D721Med (cell line): ENCODE measurements at regions not wholly inside any gene's neighbourhood (a gene's known extent, or its start where the extent isn't known, plus 50 kb on each side); places are given as distances from the start of the nearest gene placed in this dataset.

Experiments
- DNase-seq: peaks from one replicate; pipeline ENCODE4 v3.0.0; 2011; ENCODE audit warnings: low spot score; ENCODE audit not compliant: insufficient read length
- FAIRE-seq: peaks from 2 replicates; lab custom pipeline; 2011; peaks lifted over from hg19 to GRCh38; lab: Jason Lieb, UNC
- TF ChIP-seq, protein P1 (sequence below): IDR thresholded peaks from 2 replicates; pipeline ENCODE4 v1.5.1; 2012; ENCODE audit warnings: mild to moderate bottlenecking, control low read depth; ENCODE audit not compliant: insufficient read depth; ENCODE audit errors: missing control alignments

DNA sequence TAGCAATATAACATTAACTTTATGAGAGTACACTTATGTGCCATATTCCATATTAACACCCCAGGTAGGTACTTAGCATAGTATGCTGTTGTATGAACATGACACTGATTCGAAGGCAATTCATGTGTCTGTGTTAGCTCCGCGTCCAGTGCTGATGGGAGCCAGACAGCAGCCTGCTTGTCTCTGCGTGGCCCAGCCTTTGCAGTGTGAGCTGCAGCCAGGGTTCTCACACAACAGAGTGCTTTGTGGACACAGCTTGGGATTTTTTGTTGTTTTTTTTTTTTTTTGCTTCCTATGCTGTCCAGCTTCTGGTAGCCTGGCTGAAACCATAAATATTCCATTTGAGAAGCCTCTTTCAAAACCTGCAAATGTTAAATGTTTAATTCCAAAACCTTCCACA lies 350.9 kb downstream of the SMOC2 start:
- DNase-seq = no peak
- FAIRE-seq = no peak
- TF ChIP-seq, protein P1, sequence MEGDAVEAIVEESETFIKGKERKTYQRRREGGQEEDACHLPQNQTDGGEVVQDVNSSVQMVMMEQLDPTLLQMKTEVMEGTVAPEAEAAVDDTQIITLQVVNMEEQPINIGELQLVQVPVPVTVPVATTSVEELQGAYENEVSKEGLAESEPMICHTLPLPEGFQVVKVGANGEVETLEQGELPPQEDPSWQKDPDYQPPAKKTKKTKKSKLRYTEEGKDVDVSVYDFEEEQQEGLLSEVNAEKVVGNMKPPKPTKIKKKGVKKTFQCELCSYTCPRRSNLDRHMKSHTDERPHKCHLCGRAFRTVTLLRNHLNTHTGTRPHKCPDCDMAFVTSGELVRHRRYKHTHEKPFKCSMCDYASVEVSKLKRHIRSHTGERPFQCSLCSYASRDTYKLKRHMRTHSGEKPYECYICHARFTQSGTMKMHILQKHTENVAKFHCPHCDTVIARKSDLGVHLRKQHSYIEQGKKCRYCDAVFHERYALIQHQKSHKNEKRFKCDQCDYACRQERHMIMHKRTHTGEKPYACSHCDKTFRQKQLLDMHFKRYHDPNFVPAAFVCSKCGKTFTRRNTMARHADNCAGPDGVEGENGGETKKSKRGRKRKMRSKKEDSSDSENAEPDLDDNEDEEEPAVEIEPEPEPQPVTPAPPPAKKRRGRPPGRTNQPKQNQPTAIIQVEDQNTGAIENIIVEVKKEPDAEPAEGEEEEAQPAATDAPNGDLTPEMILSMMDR = no peak

DNA sequence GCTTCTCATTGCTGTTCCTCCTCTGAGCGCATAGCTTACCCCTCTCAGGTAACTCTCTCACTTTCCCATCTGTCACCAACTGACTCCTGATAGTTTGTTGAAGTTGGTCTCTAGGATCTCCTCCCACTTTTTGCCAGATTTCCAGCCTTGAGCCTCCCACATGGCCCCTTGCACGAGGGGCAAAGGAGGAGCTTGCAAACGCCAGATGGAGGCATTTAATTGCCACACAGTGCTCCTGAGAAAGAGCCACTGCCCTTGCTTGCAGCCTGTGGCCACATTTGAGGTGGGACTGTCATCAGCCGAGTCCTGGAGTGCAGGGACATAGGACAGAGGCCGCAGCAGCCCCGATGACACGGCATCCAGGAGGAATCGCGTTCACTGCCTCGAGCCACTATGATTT lies 348.7 kb downstream of the SMOC2 start:
- DNase-seq (no peak), FAIRE-seq (no peak)
- TF ChIP-seq, protein P1 = no peak

DNA sequence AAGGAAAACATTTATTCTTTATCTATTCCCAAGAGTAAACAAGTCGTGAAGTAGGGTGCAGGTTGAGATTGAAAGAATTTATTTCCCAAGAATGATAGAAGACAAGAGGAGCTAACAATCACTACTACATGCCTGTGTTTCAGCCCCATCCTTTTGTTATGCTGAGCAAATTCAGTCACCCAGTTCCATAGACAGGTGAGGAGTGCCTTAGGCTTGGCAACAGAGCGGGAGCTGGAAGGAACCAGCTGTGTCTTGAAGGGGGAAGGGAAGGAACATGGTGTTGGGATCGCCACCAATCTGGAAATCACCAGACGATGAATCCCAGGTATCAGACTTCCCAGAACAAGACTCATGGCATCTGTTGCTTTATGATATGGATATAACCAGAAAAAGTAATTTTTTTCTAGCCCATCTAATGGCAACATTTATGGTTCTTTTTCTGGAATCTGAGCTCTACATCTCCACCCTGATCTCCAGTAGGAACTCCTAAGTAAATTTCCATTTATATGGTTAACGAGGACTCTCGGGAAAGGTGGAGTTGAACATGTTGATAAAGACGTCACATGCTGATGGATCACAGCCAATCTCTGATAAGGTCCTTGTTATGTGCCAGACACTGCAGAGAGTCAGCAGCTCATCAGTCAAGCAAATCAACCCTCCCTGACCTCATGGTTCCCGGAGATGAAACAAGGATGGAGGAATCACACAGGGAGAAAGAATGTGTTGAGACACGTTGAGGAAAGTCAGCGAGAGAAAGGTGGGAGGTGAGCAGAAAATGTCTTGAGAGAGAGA lies 344.9 kb downstream of the SMOC2 start:
- FAIRE-seq = no peak
- TF ChIP-seq, protein P1 = no peak
- no peak for DNase-seq

DNA sequence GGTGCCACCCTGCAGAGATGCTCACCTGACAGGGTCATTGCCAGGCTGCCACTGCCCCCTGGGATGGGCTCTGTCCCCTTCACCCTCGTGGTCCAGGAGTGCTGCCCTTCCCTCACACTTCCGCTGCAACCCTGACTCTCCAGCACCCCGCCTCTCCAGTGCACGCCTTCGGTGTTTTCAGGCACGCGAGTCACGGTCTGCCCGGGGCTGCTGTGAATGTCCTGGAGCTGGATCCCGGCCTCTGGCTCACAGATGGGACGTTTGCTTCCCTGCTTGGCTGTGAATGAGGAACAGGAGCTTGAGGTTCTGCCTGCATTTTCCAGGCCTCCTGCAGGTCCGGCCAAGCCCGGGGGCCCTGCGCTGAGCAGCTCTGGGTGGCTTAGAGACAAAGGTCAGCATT lies 343.4 kb downstream of the SMOC2 start:
- TF ChIP-seq, protein P1 = no peak
- FAIRE-seq (no peak), DNase-seq (no peak)

DNA sequence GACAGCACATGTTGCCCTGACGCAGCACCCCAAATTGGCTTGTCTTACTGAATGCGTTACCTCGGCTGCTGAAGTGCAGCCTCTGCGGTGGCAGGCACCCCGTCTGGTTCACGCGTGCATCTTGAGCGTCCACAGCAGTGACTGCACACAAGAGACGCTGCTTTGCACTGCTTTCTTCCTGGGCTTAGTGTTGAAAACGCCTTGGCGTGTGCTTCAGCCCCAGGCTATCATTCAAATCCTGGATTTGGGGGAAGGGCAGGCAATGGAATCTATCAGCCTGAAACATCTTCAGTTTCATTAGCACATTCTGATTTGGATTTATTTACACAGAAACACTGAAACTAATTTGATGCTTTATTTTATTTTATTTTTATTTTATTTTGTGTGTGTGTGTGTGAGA lies 342.7 kb downstream of the SMOC2 start:
- DNase-seq (no peak), FAIRE-seq (no peak)
- TF ChIP-seq, protein P1 = no peak

DNA sequence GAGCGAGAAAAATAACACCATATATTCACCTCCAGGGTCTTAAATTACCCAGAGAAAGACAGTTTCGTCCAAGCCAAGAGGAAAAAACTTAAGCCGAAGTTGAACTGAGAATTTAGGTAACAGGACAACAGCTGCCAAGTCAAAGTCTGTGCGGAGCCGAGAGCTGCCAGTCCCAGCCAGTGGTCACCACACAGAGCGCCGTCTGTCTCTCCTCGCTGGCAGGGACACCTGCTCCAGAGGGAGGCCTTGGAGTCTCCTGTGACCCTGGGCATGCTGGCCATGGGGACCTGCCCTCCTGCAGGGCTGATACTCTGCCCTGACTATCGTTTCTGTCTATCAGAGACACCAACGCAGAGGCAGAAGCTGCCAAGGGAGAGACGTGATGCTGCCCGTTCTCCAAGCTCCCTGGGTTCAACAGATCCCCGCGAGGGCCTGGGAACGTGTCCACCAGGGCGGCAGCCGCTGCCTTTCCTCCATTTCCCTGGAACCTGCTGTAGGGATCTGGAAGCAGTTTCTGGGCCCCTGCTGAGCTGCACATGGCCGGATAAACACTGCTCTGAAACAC lies 341.3 kb downstream of the SMOC2 start:
- no peak for FAIRE-seq
- DNase-seq = no peak
- TF ChIP-seq, protein P1 = no peak

DNA sequence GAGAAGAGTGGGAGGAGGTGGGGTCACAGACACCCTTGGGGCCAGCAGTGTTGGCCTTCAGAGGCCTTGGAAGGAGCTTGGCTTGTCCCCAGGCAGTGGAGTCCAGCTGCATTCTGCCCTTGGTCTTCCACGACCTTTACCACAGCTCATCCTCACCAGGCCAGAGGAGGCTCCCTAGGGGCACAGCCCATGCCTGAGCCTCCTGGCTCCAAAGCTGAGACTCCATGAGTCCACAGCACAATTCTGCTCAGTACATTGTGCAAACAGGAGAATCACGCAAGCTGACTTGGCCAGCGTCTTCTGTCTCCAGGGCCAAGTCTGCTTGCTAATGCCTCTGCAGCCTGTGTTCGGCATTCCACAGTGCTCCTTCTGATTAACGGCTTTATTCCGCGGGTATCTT lies 337.2 kb downstream of the SMOC2 start:
- DNase-seq = no peak
- no peak for FAIRE-seq
- TF ChIP-seq, protein P1 = no peak
